PFSK-1 (cell line): ENCODE measurements at regions not wholly inside any gene's neighbourhood (a gene's known extent, or its start where the extent isn't known, plus 50 kb on each side); places are given as distances from the start of the nearest gene placed in this dataset.

Experiments
- POLR2AphosphoS5 ChIP-seq: IDR thresholded peaks from 2 replicates; pipeline ENCODE4 v1.6.1; 2012; ENCODE audit warnings: low read depth, mild to moderate bottlenecking, control low read depth, low read length, moderate library complexity
- SIN3A ChIP-seq: IDR thresholded peaks from 2 replicates; pipeline ENCODE4 v1.6.1; 2012; ENCODE audit warnings: mild to moderate bottlenecking, low read length, moderate library complexity, borderline replicate concordance; ENCODE audit not compliant: insufficient read depth
- TAF1 ChIP-seq: IDR thresholded peaks from 2 replicates; pipeline ENCODE4 v1.6.1; 2012; ENCODE audit warnings: low read length, control low read depth, borderline replicate concordance; ENCODE audit not compliant: insufficient read depth
- TF ChIP-seq, protein P1 (sequence below), 2 experiments: IDR thresholded peaks; 2 replicates each; pipeline versions ENCODE4 v1.6.1 to v1.8.0; 2011 to 2012; ENCODE audit warnings: low read depth in 2 of 2, low read length in 2 of 2, control low read depth in 1 of 2, inconsistent platforms in 1 of 2, mild to moderate bottlenecking in 1 of 2, moderate library complexity in 1 of 2; ENCODE audit not compliant: insufficient read depth in 1 of 2

DNA sequence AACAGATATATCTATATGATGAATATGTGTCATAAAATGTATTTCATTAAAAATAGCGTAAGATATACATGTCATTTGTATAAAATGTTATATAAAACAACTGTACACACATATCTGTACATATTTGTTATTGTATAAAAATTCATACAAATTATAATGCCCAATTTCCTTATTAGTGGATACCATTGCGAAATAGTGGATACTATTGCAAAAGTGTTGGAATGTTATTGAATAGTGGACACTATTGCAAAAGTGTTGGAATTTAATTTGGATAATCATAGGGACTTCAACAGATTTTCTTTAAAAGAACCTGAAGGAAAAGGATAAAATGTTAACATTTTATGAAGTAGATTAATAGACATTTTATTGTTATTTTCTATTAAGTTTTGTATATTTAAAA, 487.4 kb downstream of the HAO1 start:
- TF ChIP-seq, protein P1, sequence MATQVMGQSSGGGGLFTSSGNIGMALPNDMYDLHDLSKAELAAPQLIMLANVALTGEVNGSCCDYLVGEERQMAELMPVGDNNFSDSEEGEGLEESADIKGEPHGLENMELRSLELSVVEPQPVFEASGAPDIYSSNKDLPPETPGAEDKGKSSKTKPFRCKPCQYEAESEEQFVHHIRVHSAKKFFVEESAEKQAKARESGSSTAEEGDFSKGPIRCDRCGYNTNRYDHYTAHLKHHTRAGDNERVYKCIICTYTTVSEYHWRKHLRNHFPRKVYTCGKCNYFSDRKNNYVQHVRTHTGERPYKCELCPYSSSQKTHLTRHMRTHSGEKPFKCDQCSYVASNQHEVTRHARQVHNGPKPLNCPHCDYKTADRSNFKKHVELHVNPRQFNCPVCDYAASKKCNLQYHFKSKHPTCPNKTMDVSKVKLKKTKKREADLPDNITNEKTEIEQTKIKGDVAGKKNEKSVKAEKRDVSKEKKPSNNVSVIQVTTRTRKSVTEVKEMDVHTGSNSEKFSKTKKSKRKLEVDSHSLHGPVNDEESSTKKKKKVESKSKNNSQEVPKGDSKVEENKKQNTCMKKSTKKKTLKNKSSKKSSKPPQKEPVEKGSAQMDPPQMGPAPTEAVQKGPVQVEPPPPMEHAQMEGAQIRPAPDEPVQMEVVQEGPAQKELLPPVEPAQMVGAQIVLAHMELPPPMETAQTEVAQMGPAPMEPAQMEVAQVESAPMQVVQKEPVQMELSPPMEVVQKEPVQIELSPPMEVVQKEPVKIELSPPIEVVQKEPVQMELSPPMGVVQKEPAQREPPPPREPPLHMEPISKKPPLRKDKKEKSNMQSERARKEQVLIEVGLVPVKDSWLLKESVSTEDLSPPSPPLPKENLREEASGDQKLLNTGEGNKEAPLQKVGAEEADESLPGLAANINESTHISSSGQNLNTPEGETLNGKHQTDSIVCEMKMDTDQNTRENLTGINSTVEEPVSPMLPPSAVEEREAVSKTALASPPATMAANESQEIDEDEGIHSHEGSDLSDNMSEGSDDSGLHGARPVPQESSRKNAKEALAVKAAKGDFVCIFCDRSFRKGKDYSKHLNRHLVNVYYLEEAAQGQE (IDR thresholded peaks at IDR 0.05; ENCODE audit: insufficient read depth in 1 of 2, low read depth in 2 of 2, low read length in 2 of 2): no peak
- TF ChIP-seq POLR2AphosphoS5: no peak
- TF ChIP-seq TAF1: no peak
- TF ChIP-seq SIN3A: no peak
